CD14-positive monocyte (primary cell): ENCODE measurements at regions not wholly inside any gene's neighbourhood (a gene's known extent, or its start where the extent isn't known, plus 50 kb on each side); places are given as distances from the start of the nearest gene placed in this dataset.

Experiments used
- DNase-seq, 3 donors: peaks; one replicate each; pipeline ENCODE4 v3.0.0-alpha.2; 2011 to 2022
- H2AFZ ChIP-seq: 2 replicates; pipeline ENCODE4 v1.6.0; 2012; ENCODE audit warnings: mild to moderate bottlenecking, low read depth, low read length, inconsistent platforms; ENCODE audit not compliant: insufficient read depth, poor library complexity, severe bottlenecking
- H3K27ac ChIP-seq, 2 donors: 1 replicate in 1 of 2; 2 replicates in 1 of 2; pipeline ENCODE4 v1.5.1; 2012 to 2013; ENCODE audit warnings: low read length in 2 of 2, control low read depth in 1 of 2, inconsistent platforms in 1 of 2, low read depth in 1 of 2, mild to moderate bottlenecking in 1 of 2
- H3K27me3 ChIP-seq, 2 donors: one replicate each; pipeline versions ENCODE4 v1.6.0 to v1.6.1; 2011 to 2013; ENCODE audit warnings: low read length in 2 of 2; ENCODE audit not compliant: control insufficient read depth in 2 of 2, insufficient read depth in 2 of 2
- H3K36me3 ChIP-seq, 2 donors: replicated peaks in 1 of 2; 1 replicate in 1 of 2; 2 replicates in 1 of 2; pipeline versions ENCODE4 v1.5.1 to v1.6.1; 2012 to 2013; ENCODE audit warnings: low read length in 2 of 2, control low read depth in 1 of 2, inconsistent platforms in 1 of 2, mild to moderate bottlenecking in 1 of 2; ENCODE audit not compliant: insufficient read depth in 2 of 2, control insufficient read depth in 1 of 2
- H3K4me1 ChIP-seq, 2 donors: 1 replicate in 1 of 2; 2 replicates in 1 of 2; pipeline versions ENCODE4 v1.5.1 to v1.6.1; 2012 to 2013; ENCODE audit warnings: low read length in 2 of 2, control low read depth in 1 of 2, inconsistent platforms in 1 of 2, mild to moderate bottlenecking in 1 of 2, moderate library complexity in 1 of 2; ENCODE audit not compliant: insufficient read depth in 2 of 2, control insufficient read depth in 1 of 2
- H3K4me2 ChIP-seq: replicated peaks from 2 replicates; pipeline ENCODE3; 2012; ENCODE audit warnings: low read length, moderate library complexity, mild to moderate bottlenecking; ENCODE audit not compliant: poor library complexity, severe bottlenecking; ENCODE audit errors: extremely low read depth
- H3K4me3 ChIP-seq, 3 experiments: fragments of 200-600 bp in 1 of 3; sonication (generic) in 1 of 3; replicated peaks in 1 of 3; 1 replicate in 2 of 3; 2 replicates in 1 of 3; pipeline ENCODE4 v1.5.1; 2011 to 2013; ENCODE audit warnings: low read length in 3 of 3, mild to moderate bottlenecking in 3 of 3, control low read depth in 2 of 3, low read depth in 2 of 3, inconsistent platforms in 1 of 3, moderate library complexity in 1 of 3
- H3K79me2 ChIP-seq: 2 replicates; pipeline ENCODE4 v1.6.0; 2012; ENCODE audit warnings: mild to moderate bottlenecking, control low read depth, inconsistent platforms, low read length, moderate library complexity; ENCODE audit not compliant: insufficient read depth
- H3K9ac ChIP-seq: 2 replicates; pipeline ENCODE4 v1.6.0; 2017; ENCODE audit warnings: low read length, mild to moderate bottlenecking; ENCODE audit not compliant: insufficient read depth, poor library complexity, severe bottlenecking
- H3K9me3 ChIP-seq, 2 donors: replicated peaks in 1 of 2; 1 replicate in 1 of 2; 2 replicates in 1 of 2; pipeline versions ENCODE4 v1.5.1 to v1.6.1; 2012 to 2013; ENCODE audit warnings: low read length in 2 of 2, control low read depth in 1 of 2; ENCODE audit not compliant: control insufficient read depth in 1 of 2, insufficient read depth in 1 of 2
- H4K20me1 ChIP-seq: 2 replicates; pipeline ENCODE4 v1.6.0; 2012; ENCODE audit warnings: mild to moderate bottlenecking, low read length, control low read depth, moderate library complexity; ENCODE audit not compliant: insufficient read depth
- H3K27ac Mint-ChIP-seq, 7 donors: one replicate each; pipeline ENCODE4 v1.8.0; 2020; ENCODE audit warnings: mild to moderate bottlenecking in 7 of 7, mixed read lengths in 7 of 7, moderate library complexity in 6 of 7, inconsistent platforms in 2 of 7
- H3K27me3 Mint-ChIP-seq, 3 donors: one replicate each; pipeline ENCODE4 v1.8.0; 2021 to 2022; ENCODE audit warnings: low read depth in 3 of 3, mild to moderate bottlenecking in 3 of 3, mixed read lengths in 3 of 3, moderate library complexity in 3 of 3, inconsistent platforms in 1 of 3
- H3K36me3 Mint-ChIP-seq, 2 donors: one replicate each; pipeline ENCODE4 v1.8.0; 2020; ENCODE audit warnings: mixed read lengths in 2 of 2, inconsistent platforms in 1 of 2, mild to moderate bottlenecking in 1 of 2
- H3K4me1 Mint-ChIP-seq: one replicate; pipeline ENCODE4 v1.8.0; 2020; ENCODE audit warnings: mild to moderate bottlenecking, mixed read lengths
- H3K4me3 Mint-ChIP-seq, 2 donors: one replicate each; pipeline ENCODE4 v1.8.0; 2020; ENCODE audit warnings: mild to moderate bottlenecking in 2 of 2, mixed read lengths in 2 of 2, moderate library complexity in 1 of 2
- H3K9me3 Mint-ChIP-seq, 7 donors: one replicate each; pipeline ENCODE4 v1.8.0; 2020 to 2022; ENCODE audit warnings: mixed read lengths in 7 of 7, mild to moderate bottlenecking in 6 of 7, moderate library complexity in 6 of 7, inconsistent platforms in 2 of 7
- WGBS: methylation state at CpG from one replicate; pipeline ENCODE4 v1.1.5; 2013; ENCODE audit warnings: missing lambda C conversion rate; ENCODE audit not compliant: insufficient coverage; 5-methylcytosine and 5-hydroxymethylcytosine counted together
- intact Hi-C, 2 donors: fragments of 100-400 bp; cut with micrococcal nuclease; formaldehyde crosslinking; loops; one replicate each; pipeline versions ENCODE4 v1.15.0 to v1.15.1; 2023
- TF ChIP-seq, protein P1 (sequence below): fragments of 200-600 bp; IDR thresholded peaks from one replicate; pipeline ENCODE4 v1.8.0; 2022; ENCODE audit warnings: antibody characterized with exemption, mild to moderate bottlenecking

DNA sequence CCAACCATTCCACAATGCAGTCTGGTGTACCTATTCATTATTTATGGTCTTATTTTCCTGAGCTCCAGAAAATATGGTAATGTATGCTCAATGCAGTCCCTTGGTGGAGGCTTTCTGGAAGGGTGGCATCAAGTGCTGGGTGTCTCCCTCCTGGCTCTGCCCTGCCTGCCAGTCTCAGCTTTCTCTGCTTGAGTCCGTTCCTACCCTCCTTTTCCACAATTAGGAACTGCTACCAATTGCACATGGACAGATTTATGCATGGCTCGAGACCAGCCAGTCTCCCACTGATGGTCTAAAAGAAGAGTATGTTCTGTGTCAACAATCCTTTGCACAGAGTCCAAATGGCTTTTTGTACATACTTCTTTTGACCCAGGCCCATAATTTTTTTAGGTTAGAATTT, 189.8 kb downstream of the TLE1 start:
- no peak overlapping the region for H3K4me3 Mint-ChIP-seq
- Histone ChIP-seq H2AFZ (no peak overlapping the region), H4K20me1 (no peaks in the 10 kb centered on the region), H3K36me3 (no peaks in the 10 kb centered on the region), H3K4me1 (no peaks in the 10 kb centered on the region), H3K4me2 (no peak overlapping the region), H3K9ac (no peak overlapping the region), H3K4me3 (no peak overlapping the region), H3K79me2 (no peaks in the 10 kb centered on the region), H3K9me3 (no peaks in the 10 kb centered on the region), H3K27me3 (no peaks in the 10 kb centered on the region), H3K27ac (no peak overlapping the region)
- H3K9me3 Mint-ChIP-seq = peaks cover 0 to 4% (median 2%) of the 10 kb centered on the region in 7 donors
- H3K27me3 Mint-ChIP-seq = peaks cover 0 to 3% (median 2%) of the 10 kb centered on the region in 3 donors
- H3K36me3 Mint-ChIP-seq = no peaks in the 10 kb centered on the region
- intact Hi-C loops = no loop called here
- TF ChIP-seq, protein P1, sequence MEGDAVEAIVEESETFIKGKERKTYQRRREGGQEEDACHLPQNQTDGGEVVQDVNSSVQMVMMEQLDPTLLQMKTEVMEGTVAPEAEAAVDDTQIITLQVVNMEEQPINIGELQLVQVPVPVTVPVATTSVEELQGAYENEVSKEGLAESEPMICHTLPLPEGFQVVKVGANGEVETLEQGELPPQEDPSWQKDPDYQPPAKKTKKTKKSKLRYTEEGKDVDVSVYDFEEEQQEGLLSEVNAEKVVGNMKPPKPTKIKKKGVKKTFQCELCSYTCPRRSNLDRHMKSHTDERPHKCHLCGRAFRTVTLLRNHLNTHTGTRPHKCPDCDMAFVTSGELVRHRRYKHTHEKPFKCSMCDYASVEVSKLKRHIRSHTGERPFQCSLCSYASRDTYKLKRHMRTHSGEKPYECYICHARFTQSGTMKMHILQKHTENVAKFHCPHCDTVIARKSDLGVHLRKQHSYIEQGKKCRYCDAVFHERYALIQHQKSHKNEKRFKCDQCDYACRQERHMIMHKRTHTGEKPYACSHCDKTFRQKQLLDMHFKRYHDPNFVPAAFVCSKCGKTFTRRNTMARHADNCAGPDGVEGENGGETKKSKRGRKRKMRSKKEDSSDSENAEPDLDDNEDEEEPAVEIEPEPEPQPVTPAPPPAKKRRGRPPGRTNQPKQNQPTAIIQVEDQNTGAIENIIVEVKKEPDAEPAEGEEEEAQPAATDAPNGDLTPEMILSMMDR = no peak
- DNase-seq = no peak
- H3K27ac Mint-ChIP-seq = no peak overlapping the region
- H3K4me1 Mint-ChIP-seq = no peaks in the 10 kb centered on the region
- WGBS = no CpG with 5 or more reads among the region's 2 CpGs

DNA sequence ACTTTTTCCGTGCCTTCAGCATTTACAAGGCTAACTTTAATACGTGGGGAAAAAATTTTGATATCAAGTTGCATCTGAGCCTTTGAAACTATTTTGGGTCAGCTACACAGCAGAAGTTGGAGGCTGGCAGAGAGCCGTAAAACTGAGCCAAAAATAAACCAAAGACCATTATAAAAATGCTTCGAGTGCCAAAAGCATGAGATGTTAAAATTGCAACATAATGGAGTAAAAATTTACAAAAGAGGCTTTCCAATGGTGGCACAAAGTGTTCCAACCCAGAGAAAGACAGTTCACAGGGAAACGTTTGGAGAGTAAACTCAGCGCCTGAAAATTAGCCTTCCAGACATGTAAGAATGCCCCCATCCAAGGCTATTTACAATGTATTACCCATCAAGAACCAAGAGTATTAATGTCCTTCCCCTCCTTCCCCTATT, 190.3 kb downstream of the TLE1 start:
- no peak overlapping the region for H2AFZ ChIP-seq
- H3K4me3 ChIP-seq = no peak overlapping the region
- intact Hi-C loops = no loop called here
- no peaks in the 10 kb centered on the region for H3K36me3 ChIP-seq
- TF ChIP-seq, protein P1 = no peak
- H3K27ac ChIP-seq = no peak overlapping the region
- no peaks in the 10 kb centered on the region for H3K9me3 ChIP-seq
- WGBS = 67% methylated on average over 2 of the region's 6 CpGs
- H3K4me1 ChIP-seq = no peaks in the 10 kb centered on the region
- no peak overlapping the region for H3K4me2 ChIP-seq
- Mint-ChIP-seq H3K4me3 (no peak overlapping the region), H3K4me1 (no peaks in the 10 kb centered on the region), H3K36me3 (no peaks in the 10 kb centered on the region), H3K9me3 (peaks cover 0 to 3% (median 2%) of the 10 kb centered on the region in 7 donors), H3K27me3 (peaks cover 0 to 3% (median 2%) of the 10 kb centered on the region in 3 donors), H3K27ac (no peak overlapping the region)
- no peak for DNase-seq
- no peaks in the 10 kb centered on the region for H4K20me1 ChIP-seq
- H3K27me3 ChIP-seq = no peaks in the 10 kb centered on the region
- no peak overlapping the region for H3K9ac ChIP-seq
- no peaks in the 10 kb centered on the region for H3K79me2 ChIP-seq
